PC-3 (cell line): ENCODE measurements at regions not wholly inside any gene's neighbourhood (a gene's known extent, or its start where the extent isn't known, plus 50 kb on each side); places are given as distances from the start of the nearest gene placed in this dataset.

Source experiments
- EZH2phosphoT487 ChIP-seq: fragments of 300-600 bp; sonication (generic); IDR thresholded peaks from 2 replicates; pipeline ENCODE4 v1.6.1; 2018; ENCODE audit warnings: mild to moderate bottlenecking, antibody characterized with exemption, low read length, borderline replicate concordance
- TF ChIP-seq, protein P1 (sequence below): fragments of 300-600 bp; sonication (generic); conservative IDR thresholded peaks from 2 replicates; pipeline ENCODE4 v1.5.1; 2017; ENCODE audit warnings: antibody characterized with exemption, low read depth, mild to moderate bottlenecking, low read length

GRCh38 chr18:14963246-14963645 lies 215.3 kb downstream of the ANKRD30B start:
- TF ChIP-seq, protein P1, sequence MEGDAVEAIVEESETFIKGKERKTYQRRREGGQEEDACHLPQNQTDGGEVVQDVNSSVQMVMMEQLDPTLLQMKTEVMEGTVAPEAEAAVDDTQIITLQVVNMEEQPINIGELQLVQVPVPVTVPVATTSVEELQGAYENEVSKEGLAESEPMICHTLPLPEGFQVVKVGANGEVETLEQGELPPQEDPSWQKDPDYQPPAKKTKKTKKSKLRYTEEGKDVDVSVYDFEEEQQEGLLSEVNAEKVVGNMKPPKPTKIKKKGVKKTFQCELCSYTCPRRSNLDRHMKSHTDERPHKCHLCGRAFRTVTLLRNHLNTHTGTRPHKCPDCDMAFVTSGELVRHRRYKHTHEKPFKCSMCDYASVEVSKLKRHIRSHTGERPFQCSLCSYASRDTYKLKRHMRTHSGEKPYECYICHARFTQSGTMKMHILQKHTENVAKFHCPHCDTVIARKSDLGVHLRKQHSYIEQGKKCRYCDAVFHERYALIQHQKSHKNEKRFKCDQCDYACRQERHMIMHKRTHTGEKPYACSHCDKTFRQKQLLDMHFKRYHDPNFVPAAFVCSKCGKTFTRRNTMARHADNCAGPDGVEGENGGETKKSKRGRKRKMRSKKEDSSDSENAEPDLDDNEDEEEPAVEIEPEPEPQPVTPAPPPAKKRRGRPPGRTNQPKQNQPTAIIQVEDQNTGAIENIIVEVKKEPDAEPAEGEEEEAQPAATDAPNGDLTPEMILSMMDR, result no peak
- no peak for TF ChIP-seq EZH2phosphoT487
